ENCODE measurements at regions not wholly inside any gene's neighbourhood (a gene's known extent, or its start where the extent isn't known, plus 50 kb on each side); places are given as distances from the start of the nearest gene placed in this dataset.

DNA sequence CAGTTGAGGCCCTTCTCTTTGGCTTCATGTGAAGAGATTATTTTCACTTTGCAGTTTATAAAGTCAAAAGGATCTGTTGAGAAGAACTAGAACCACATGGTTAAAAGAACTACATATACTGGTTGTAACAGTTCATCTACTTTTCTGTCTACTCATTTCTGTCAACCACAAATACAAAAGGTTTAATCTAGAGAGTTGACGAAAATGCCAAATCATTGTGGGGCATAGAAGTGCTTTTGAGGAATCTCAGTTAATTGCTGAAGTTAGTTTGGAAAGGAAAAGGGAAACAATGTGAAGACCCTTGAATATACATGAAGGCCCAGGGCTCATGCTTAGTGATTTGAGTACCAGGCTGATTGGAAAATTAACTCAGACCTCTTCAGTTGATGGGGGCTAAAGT, 415.7 kb upstream of the ZP4 start:
- DNase-seq (ENCODE audit: low read depth), result no peak

DNA sequence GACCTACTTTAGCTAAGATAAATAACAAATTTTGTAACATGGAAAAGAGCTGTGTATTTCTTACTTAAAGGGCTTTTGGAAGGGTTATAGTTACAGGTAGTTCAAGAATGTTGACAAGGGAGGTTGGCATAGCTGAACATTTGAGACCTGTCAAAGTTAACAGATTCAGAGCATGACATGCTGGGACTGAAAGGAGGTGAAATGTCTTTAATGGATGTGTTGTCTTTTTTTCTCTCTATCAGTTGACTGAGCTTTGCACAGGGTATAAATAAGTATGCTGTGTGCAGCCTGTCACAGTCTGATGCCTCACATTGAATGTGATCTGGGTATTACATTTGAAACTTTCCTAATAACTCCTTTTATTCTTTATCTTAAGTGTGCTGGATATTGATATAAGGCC, 411.9 kb upstream of the ZP4 start:
- DNase-seq (ENCODE audit: low read depth), result no peak

DNA sequence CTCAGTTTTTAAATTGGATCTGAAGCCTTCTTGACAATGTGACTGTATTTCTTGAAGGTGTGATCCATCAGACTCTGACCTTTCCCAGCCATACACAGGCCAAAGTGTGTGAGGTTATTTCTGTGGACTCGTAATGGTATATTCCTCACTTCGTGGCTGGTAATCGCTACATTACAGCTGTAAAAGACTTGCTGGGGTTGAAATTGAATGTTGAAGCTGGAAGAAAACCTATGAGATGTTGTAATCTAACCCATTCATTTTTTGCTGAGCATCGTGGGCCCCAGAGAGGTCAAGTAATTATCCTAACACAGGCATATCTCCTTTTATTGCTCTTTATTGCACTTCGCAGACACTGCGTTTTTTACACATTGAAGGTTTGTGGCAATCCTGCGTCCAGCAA, 405.6 kb upstream of the ZP4 start:
- DNase-seq (ENCODE audit: low read depth), result no peak

DNA sequence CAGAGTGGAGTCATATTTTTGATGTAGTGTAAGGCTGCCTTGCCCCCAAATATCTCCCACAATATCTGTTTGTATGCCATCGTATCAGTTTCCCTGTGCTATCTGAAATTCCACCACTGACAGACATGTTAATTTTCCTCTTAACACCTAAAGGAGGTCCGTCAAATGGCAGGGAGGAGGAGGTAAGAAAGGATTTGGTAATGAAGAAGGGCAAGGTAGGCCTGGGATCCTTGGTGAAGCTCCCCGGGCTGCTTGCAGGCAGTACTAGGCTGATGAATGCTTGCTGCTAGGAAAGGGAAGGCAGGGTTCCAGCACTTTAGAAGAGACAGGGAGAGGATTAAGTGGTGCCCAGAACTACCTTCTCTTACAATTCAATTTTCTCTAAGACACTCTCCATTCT, 402.4 kb upstream of the ZP4 start:
- DNase-seq (ENCODE audit: low read depth), result no peak

DNA sequence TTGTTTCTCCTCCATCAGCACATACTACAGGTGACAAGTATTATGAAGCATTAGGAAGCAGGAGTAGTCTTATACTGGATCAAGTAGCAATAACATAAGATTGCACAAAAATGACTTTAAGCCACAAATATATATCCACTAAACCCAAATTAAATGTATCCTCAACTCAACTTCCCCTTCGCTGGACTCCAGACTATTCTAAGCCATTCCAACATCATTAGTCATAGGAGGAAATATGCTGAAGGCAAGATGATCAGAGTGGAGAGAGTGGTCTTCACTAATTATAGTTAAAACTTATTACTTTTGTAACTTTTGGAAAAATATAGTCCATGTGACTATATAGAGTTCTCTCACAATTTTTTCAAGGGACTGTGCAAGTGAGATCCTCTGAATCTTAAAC, 390.7 kb upstream of the ZP4 start:
- no peak for DNase-seq (ENCODE audit: low read depth)

DNA sequence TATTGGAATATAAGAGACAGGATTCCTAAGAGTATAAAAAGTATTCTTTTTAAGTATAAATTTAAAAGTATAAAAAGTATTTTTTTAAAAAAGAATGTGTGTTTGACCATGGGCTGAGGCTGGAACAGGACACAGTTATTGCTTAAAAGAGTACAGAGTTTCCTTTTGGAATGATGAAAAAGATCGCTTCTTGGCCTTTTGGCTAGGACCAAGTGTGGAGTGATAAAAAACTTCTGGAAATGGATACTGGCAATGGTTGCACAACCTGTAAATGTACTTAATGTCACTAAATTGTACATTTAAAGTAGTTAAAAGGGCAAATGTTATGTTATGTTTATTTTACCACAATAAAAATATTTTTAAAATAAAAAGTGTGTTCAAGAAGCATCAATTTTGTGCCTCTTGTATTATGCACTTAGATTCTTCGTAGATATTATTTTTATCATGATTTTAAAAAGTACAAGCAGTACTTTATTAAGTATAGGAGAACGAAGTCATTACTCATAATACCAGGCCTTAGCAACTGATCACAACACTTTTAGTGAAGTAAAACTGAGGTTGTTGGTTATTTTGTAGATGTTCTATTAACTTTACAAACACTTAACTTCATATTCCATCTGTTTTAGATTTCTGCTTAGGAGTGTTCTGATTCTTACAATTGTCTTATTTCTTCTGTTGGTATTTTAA, 389.1 kb upstream of the ZP4 start:
- DNase-seq (ENCODE audit: low read depth), result no peak

DNA sequence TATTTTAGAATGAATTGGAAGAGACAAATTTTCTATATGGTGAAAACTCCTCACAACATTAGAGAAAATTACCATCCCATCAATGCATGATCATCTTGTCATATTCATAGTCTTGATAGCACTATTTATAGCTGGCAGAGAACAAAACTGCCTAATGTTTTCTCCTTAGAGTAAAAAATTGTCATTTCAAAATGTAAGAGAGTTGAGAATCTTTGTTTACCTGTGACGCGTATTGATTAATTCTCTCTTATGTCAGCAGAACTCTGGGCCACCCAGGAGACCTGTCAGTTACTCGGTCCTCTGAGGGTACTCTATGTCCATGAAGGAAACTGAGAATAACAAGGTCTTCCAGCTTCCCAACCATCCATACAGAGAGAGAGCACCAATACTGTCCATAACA, 381.4 kb upstream of the ZP4 start:
- no peak for DNase-seq (ENCODE audit: low read depth)

DNA sequence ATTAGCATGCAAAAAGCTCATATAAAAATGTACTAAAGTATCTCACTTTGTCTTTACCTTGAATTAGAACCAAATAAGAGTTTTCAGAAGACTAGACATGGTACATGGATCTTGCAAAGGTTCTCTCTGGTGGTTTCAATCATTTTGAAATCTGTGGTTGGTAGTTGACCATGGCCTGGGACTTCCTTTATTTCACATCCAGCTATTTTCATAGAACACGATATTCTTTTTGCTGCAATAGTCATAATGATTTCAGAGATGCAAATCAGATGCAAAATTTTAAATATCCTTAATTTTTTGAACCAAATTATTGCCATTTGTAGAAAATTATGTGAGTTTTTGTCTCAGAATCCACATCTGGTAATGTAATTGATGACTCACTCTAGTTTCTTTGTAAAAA, 375.1 kb upstream of the ZP4 start:
- DNase-seq (ENCODE audit: low read depth), result no peak

DNA sequence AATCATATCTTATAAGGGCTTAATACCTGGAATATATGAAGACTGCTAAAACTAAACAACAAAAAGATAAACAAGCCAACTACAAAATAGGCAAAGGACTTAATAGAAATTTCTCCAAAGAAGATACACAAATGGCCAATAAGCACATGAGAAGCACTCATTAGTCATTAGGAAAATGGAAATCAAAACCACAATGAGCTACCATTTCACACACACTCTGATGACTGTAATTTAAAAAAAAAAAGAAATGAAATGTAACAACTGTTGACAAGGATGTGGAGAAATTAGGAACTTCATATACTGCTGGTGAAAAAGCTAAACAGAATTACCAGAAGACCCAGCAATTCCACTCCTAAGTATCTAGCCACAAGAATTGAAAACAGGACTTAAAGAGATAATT, 374.2 kb upstream of the ZP4 start:
- no peak for DNase-seq (ENCODE audit: low read depth)

DNA sequence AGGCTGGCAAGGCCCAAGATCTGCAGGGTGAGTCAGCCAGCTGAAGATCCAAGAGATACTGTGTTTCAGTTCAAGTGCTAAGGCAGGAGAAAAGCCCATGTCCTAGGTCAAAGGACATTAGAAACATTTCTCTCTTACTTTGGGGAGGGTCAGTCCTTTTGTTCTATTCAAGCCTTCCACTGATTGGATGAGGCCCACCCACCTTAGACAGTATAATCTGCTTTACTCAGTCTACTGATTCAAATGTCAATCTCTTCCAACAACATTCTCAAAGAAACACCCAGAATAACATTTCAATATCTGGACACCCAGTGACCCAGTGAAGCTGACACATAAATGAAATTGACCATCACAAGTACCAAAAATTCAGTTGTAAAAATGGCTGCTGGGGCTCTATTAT, 367.8 kb upstream of the ZP4 start:
- no peak for DNase-seq (ENCODE audit: low read depth)

DNA sequence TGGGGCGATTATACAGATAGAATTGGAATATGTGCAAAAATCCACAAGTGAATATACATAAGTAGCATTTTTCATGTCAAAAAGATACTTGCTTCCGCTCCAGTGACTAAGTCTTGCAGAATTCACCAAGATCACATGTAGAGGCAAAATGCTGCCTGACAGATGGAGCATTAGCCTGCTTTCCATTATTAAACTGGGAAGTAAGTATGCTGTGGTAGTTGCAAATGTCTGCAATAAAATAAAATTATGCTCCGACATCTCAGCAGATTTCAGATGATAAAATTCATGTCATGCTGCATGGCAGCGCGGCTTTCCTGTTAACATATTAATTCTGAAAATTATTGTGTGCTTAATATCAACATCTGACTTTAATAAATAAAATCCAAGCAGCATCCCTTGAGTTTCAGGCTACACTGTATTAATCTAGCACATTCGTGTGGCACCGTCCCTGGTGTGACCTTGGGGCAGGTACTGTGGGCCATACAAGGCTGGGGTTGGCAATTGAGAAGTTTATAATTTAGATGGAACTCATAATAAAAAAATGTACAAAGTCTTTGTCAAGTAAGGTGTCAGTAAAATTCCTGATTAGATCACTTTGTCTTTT, 366.4 kb upstream of the ZP4 start:
- no peak for DNase-seq (ENCODE audit: low read depth)

DNA sequence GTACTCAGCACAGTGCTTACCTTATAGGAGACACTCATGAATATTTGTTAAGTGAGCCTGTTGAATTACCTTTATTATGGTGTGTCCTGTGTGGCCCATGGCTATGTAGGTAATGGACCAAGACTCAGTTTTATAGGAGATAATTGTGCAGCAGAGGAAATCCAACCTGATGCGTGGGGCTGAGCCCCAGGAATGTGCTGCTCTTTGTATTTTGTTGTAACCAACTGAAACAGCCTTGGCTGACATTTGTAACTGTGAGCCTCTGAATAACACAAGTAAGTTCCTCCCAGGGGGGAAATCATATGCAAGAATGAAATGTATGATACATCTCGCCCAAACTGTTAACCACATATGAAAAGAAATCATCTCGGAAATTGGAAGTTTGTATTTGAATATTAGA, 364.2 kb upstream of the ZP4 start:
- no peak for DNase-seq (ENCODE audit: low read depth)

DNA sequence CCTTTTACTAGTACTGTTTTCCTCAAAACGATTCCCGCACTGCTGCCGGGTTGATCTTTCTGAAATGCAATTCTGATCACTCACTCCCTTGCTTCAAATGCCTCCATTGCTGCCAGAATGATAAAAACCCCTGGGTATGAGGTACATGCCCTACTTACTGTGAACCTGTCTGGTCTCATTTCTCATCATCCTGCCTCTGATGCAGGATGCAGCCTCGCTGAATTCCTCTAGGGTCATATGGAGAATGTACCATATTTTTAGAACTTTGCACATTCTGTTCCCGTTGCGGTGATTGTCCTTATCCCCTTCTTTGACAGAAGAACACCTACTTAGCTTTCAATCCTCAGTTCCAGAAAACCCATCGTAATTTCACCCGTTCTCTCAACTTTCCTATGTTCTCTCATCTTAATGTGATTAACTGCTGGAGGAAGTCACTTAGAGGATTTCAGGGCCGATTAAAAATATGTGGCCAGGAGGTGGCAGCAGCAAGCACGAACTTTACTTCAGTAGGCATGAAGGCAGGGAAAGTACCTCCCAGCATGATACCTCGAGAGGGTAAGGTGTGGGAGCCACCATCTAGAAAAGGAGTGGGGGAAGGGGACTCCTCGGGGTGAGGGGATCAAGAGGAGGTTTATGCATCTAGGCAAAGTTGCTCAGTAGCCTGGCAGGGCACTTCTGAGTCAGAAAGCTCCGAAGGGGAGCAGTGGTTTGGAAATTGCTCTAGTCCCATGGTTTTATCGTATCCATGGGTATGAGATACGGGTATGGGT, 361.5 kb upstream of the ZP4 start:
- no peak for DNase-seq (ENCODE audit: low read depth)

DNA sequence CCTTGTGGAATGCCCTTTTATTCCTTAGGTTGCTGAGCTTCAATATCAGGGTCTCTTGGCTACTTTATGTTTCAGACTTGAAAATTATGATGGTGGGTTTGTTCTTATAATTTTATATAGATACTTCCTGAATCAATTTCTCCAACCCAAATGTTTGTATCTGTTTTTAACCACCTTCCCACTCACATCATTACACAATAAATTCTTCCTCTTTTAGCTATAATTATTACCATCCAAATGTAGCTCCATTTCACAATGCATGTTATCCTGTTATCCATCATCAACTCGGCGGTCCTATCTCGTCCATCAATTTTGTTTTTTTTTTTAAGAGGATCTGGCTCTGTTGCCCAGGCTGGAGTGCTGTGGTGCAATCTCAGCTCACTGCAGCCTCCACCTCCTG, 357.6 kb upstream of the ZP4 start:
- no peak for DNase-seq (ENCODE audit: low read depth)

DNA sequence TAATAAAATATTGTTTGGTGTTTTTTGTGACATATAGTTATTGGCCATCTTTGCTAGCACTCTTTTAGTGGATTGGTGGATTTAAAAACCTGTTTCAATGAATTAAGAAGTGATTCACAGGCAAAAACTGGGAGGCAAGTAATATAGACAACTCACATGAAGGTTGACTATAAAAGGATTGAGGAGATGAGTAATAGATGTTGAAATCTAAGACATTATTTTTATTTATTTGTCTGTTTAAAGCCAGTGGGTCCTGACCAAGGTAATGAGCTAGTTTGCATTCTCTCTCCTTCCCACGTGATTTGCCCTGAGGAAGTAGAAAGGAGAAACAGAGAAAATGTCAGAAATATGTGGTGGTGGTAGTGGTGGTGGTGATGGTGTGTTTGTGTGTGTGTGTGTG, 351.5 kb upstream of the ZP4 start:
- no peak for DNase-seq (ENCODE audit: low read depth)

DNA sequence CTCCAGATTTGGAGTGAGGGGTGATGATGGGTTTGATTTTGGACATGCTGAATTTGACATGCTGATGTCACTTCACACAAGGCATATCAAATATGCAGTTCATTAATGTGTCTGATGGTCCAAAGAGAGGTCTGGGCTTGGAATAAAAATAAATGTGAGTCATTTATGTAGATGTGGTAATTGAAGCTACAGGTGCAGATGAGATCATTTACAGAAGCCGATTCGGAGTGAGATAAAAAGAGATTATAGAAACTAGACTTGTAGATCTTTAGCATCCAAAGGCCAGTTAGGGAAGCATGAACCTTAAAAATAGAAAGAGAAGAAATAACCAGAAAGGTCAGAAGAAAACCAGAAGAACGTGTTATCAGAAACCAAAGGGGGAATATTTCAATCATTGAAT, 350.9 kb upstream of the ZP4 start:
- no peak for DNase-seq (ENCODE audit: low read depth)

DNA sequence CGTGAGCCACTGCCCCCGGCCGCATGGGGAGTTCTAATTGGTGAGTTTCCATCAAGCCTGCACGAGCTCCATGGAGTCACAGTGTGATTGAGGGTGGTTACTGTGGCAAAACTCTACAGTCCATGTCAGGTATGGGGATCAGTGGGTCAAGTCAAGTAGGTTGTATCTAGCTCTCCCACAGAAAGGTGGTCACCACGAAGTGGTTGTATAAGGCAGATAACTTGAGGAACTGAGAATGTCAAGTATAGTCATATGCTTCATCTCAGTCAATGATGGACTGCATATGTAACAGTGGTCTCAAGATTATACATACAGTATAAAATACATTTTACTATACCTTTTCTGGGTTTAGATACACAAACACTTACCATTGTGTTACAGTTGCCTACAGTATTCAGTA, 348.6 kb upstream of the ZP4 start:
- no peak for DNase-seq (ENCODE audit: low read depth)

DNA sequence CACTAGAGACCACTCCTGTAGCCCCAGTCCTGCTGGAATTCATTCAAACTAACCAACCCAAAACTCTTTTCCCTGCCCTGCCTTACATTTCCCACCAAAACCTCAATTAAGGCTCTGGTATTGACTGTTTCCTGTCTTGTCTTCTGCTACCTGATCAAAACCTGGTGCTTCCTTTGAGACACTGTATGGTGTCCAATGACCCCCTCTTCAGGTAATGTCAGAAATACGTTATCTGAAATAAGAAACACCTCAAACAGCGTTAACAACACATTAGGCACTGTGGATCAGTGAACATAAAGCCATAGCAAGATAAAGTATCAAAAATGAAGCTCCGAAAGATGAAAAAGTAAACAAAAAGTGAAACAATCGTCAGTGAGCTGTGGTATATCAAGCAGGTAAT, 343.2 kb upstream of the ZP4 start:
- no peak for DNase-seq (ENCODE audit: low read depth)

DNA sequence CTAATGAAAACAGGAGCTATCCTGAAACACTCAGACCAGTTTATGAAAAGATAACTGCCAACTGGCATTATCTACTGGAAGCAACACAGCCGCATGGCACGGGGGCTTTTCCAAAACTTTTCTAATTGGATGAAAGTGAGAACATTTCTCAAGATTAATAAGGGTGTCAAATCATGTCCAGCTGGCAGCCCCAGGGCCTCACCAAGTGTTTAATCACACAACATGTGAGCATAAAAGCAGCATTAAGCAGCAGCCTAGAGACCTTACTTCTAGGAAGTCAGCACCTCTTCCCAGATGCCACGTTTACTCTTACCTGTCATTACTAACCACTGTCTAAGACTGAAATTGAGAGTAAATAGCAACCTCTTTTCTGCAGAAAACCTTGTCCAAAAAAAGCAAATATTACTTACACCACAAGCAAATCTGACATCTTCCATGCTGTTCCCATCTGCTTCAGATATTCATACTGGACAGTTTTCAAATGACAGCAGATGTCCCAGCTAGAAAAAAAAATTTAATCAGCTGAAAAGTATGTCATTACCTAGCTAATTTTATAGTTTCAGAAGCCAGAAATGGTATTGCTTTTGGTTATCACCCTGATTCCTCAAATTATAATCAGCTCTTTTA, 341.5 kb upstream of the ZP4 start:
- DNase-seq (ENCODE audit: low read depth), result no peak

DNA sequence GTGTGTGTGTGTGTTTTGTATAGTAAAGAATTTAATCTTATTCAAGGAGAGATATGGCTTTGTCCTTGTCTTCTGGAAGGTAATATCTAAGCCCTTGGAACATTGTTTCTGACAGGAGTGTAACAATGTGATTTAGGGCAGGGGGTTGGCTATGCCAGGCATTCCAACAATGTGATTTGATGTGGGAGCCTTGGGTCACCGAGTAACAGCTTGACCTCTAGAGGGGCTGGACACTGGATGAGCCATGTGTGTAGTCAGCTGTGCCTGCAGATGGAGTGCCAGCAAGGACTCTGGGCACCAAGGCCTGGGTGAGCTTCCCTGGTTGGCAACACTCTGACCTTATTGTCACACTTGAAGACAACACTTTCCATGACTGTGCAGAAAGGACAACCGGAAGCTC, 336.1 kb upstream of the ZP4 start:
- no peak for DNase-seq (ENCODE audit: low read depth)

DNA sequence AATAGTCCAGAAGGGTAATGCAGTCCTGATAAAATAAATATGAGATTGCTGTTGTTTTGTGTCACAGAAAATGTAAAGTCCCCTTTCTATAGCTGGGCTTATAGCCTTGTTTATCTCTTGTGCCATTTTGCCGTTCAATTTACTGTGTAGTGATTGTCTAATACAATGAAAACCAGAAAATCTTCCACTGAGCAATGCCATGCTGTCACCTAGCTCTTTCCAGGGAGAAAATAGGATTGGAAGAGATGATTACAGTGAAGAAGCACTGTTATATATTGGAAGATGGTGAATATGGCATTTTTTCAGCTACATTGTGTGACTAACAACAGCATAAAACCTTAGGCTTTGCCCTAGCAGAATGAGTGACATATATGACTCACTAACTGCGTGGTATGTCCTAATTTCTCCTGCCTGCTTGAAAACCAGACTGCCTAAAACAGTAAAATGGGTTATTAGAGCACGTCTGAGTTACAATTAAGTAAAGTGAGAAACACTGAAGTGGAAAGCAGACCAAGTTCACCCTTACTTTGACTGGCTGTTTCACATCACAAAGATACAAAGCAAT, 332.4 kb upstream of the ZP4 start:
- DNase-seq (ENCODE audit: low read depth), result no peak

DNA sequence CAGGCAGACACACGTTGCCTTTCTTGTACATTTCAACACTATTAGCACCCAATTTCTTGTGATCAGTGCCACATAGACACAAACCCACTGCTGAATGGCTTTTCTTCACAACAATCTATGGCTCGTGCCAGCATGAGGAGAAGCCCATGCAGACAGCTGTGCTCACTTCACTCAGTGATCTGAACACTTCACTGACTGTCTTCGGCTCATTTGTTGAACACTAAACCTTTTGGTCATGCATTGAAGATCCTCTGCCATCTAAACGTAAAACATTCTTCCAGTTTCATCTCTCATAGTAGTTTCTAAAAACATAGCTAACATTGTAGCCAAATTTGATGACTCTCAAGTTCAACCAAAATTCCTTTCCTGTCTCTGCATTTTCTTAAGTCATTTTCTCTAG, 331.0 kb upstream of the ZP4 start:
- DNase-seq (ENCODE audit: low read depth), result no peak

DNA sequence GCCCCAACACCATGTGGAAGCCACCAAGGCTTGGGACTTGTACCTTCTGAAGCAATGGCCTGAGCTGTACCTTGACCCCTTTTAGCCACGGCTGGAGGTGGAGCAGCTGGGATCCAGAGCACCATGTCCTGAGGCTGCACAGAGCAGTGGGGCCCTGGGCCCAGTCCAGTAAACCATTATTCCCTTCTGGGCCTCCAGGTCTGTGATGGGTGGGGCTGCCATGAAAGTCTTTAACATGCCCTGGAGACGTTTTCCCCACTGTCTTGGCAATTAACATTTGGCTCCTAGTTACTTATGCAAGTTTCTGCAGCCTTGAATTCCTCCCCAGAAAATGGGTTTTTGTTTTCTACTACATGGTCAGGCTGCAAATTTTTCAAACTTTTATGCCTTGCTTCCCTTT, 323.7 kb upstream of the ZP4 start:
- DNase-seq (ENCODE audit: low read depth), result no peak

All from forelimb muscle (tissue), 1 donor.